GM12878 (cell line): ENCODE measurements at regions not wholly inside any gene's neighbourhood (a gene's known extent, or its start where the extent isn't known, plus 50 kb on each side); places are given as distances from the start of the nearest gene placed in this dataset.

ENCODE experiments used
- ATAC-seq: fragments of 200-7000 bp; cut with Tn5 transposase; 3 replicates; pipeline ENCODE4 v1.9.1; 2020; ENCODE audit warnings: mild to moderate bottlenecking, moderate library complexity
- BruUV-seq: library from RNA; stranded (reverse); fragments of 400-500 nt; replicated peaks from 2 replicates; lab custom pipeline; 2021; lab: Mats Ljungman, UMichigan
- CTCF ChIA-PET: fragments of 300-600 bp; sonication (Branson Sonifier 250); formaldehyde crosslinking; extraction: SDS; loops from one replicate; lab custom pipeline; 2021; ENCODE audit warnings: inconsistent platforms; lab: Yijun Ruan, JAX
- POLR2A ChIA-PET: fragments of 350-600 bp; formaldehyde crosslinking; extraction: SDS; loops from one replicate; lab custom pipeline; 2021; ENCODE audit warnings: inconsistent platforms; lab: Charles Lee
- RAD21 ChIA-PET: fragments of 300-600 bp; sonication (Branson Sonifier 250); formaldehyde crosslinking; loops from one replicate; lab custom pipeline; 2023; ENCODE audit warnings: antibody characterized with exemption; ENCODE audit not compliant: unreplicated experiment; lab: Charles Lee
- SMC1A ChIA-PET: fragments of 300-600 bp; sonication (Branson Sonifier 250); formaldehyde crosslinking; loops from one replicate; lab custom pipeline; 2023; ENCODE audit not compliant: unreplicated experiment, uncharacterized antibody; lab: Charles Lee
- DNase-seq: peaks from one replicate; pipeline ENCODE4 v3.0.0-alpha.2; 2011; ENCODE audit warnings: low read depth, low spot score
- FAIRE-seq: peaks from 3 replicates; lab custom pipeline; 2011; peaks lifted over from hg19 to GRCh38; lab: Jason Lieb, UNC
- H2AFZ ChIP-seq: 2 replicates; pipeline ENCODE4 v1.6.0; 2011; ENCODE audit warnings: low read depth, low read length, control low read depth; ENCODE audit not compliant: control insufficient read depth
- H3K27ac ChIP-seq: 2 replicates; pipeline ENCODE4 v1.5.1; 2011; ENCODE audit warnings: control low read depth; ENCODE audit not compliant: control insufficient read depth, insufficient read depth
- H3K27me3 ChIP-seq, 2 experiments: replicated peaks in 1 of 2; 2 replicates each; pipeline versions ENCODE4 v1.6.0 to v1.6.1; 2011; ENCODE audit warnings: low read length in 1 of 2; ENCODE audit not compliant: control insufficient read depth in 2 of 2, insufficient read depth in 2 of 2
- H3K36me3 ChIP-seq, 2 experiments: 2 replicates each; pipeline ENCODE4 v1.5.1; 2011; ENCODE audit warnings: low read length in 1 of 2; ENCODE audit not compliant: control insufficient read depth in 2 of 2, insufficient read depth in 2 of 2
- H3K4me1 ChIP-seq: 2 replicates; pipeline ENCODE4 v1.6.1; 2011; ENCODE audit warnings: mild to moderate bottlenecking, low read length, moderate library complexity, mixed read lengths; ENCODE audit not compliant: control insufficient read depth, insufficient read depth
- H3K4me2 ChIP-seq: 2 replicates; pipeline ENCODE4 v1.6.0; 2011; ENCODE audit warnings: control low read depth; ENCODE audit not compliant: control insufficient read depth, insufficient read depth
- H3K4me3 ChIP-seq: fragments of 200-600 bp; sonication (generic); 2 replicates; pipeline ENCODE4 v1.5.1; 2016
- H3K79me2 ChIP-seq: 2 replicates; pipeline ENCODE4 v1.6.0; 2011; ENCODE audit warnings: low read length; ENCODE audit not compliant: control insufficient read depth, insufficient read depth
- H3K9ac ChIP-seq: 2 replicates; pipeline ENCODE4 v1.8.0; 2011; ENCODE audit warnings: low read length, control low read depth, mixed read lengths; ENCODE audit not compliant: control insufficient read depth, insufficient read depth
- H3K9me3 ChIP-seq: replicated peaks from 3 replicates; pipeline ENCODE4 v1.5.1; 2011; ENCODE audit warnings: mild to moderate bottlenecking, low read length; ENCODE audit not compliant: control insufficient read depth, insufficient read depth
- H4K20me1 ChIP-seq: 2 replicates; pipeline ENCODE4 v1.6.0; 2011; ENCODE audit not compliant: control insufficient read depth, insufficient read depth
- CBX3 ChIP-seq: fragments of 200-600 bp; sonication (generic); IDR thresholded peaks from 2 replicates; pipeline ENCODE4 v1.6.1; 2016; ENCODE audit warnings: low read depth, borderline replicate concordance
- EED ChIP-seq: sonication (generic); IDR thresholded peaks from 2 replicates; pipeline ENCODE4 v1.6.1; 2016; ENCODE audit warnings: antibody characterized with exemption, low read depth
- EP300 ChIP-seq, 2 experiments: fragments of 150-350 bp in 1 of 2; IDR thresholded peaks; 2 replicates each; pipeline ENCODE4 v1.6.1; 2011 to 2012; ENCODE audit warnings: low read depth in 2 of 2, low read length in 2 of 2, borderline replicate concordance in 1 of 2, improper control_type of control experiment in 1 of 2, inconsistent platforms in 1 of 2; ENCODE audit not compliant: control insufficient read depth in 1 of 2
- HDAC2 ChIP-seq: fragments of 200-600 bp; sonication (generic); IDR thresholded peaks from 2 replicates; pipeline ENCODE4 v1.6.1; 2017
- HDAC6 ChIP-seq: fragments of 200-600 bp; sonication (generic); IDR thresholded peaks from one replicate; pipeline ENCODE4 v1.8.0; 2017; ENCODE audit warnings: antibody characterized with exemption; ENCODE audit not compliant: unreplicated experiment
- IKZF2 ChIP-seq, 2 experiments: fragments of 450-650 bp; IDR thresholded peaks; 2 replicates each; pipeline ENCODE4 v1.6.1; 2017; ENCODE audit warnings: mild to moderate bottlenecking in 2 of 2, moderate library complexity in 2 of 2
- MTA3 ChIP-seq: IDR thresholded peaks from 2 replicates; pipeline ENCODE4 v1.6.1; 2012; ENCODE audit warnings: low read length, inconsistent platforms, borderline replicate concordance
- MYB ChIP-seq: fragments of 150-350 bp; IDR thresholded peaks from 2 replicates; pipeline ENCODE4 v1.6.1; 2014; ENCODE audit warnings: mild to moderate bottlenecking, low read depth, low read length, borderline replicate concordance
- NR2C1 ChIP-seq: fragments of 450-650 bp; IDR thresholded peaks from 2 replicates; pipeline ENCODE4 v1.6.1; 2017; ENCODE audit warnings: antibody characterized with exemption, mild to moderate bottlenecking, moderate library complexity
- POLR2AphosphoS5 ChIP-seq: IDR thresholded peaks from 2 replicates; pipeline ENCODE4 v1.6.1; 2011; ENCODE audit warnings: mild to moderate bottlenecking, low read length, inconsistent platforms
- RAD21 ChIP-seq: IDR thresholded peaks from 2 replicates; pipeline ENCODE4 v1.6.1; 2011; ENCODE audit warnings: mild to moderate bottlenecking, low read depth, low read length, moderate library complexity; ENCODE audit not compliant: insufficient read depth
- RELB ChIP-seq: fragments of 450-650 bp; IDR thresholded peaks from 2 replicates; pipeline ENCODE4 v1.6.1; 2017; ENCODE audit warnings: low read depth, mild to moderate bottlenecking, moderate library complexity
- SMAD5 ChIP-seq: IDR thresholded peaks from 2 replicates; pipeline ENCODE4 v1.6.1; 2016; ENCODE audit warnings: antibody characterized with exemption, low read depth
- TBL1XR1 ChIP-seq: IDR thresholded peaks from 2 replicates; pipeline ENCODE4 v1.6.1; 2012; ENCODE audit warnings: low read depth, low read length, improper control_type of control experiment
- ZBTB4 ChIP-seq: fragments of 450-650 bp; formaldehyde crosslinking; IDR thresholded peaks from 2 replicates; pipeline ENCODE4 v1.4.0; 2022; ENCODE audit warnings: mild to moderate bottlenecking, moderate library complexity
- ZNF687 ChIP-seq: fragments of 450-650 bp; IDR thresholded peaks from 2 replicates; pipeline ENCODE4 v1.6.1; 2017; ENCODE audit warnings: mild to moderate bottlenecking, moderate library complexity
- WGBS: methylation state at CpG from one replicate; pipeline ENCODE4 v1.1.6; 2016; ENCODE audit warnings: low lambda C conversion rate; ENCODE audit not compliant: insufficient replicate concordance, insufficient coverage; ENCODE audit errors: missing lambda C conversion rate; 5-methylcytosine and 5-hydroxymethylcytosine counted together
- in situ Hi-C: fragments of 300-500 bp; cut with MboI; formaldehyde crosslinking; loops from 9 replicates; pipeline ENCODE4 v1.14.3; 2018; ENCODE audit warnings: mixed read lengths
- intact Hi-C: fragments of 100-400 bp; cut with micrococcal nuclease; formaldehyde crosslinking; loops from one replicate; pipeline ENCODE4 v1.14.2; 2022; ENCODE audit not compliant: unreplicated experiment

GRCh38 chr10:123488436-123488835 lies 177.7 kb upstream of the GPR26 start (continued):
- TF ChIP-seq ZNF687 (no peak), ZBTB4 (no peak)
- TF ChIP-seq, all 136 proteins: peak for 0

- no peak overlapping the region for H3K4me2 ChIP-seq
- in situ Hi-C loops (no loop called here), intact Hi-C loops (no loop called here)
- H3K27ac ChIP-seq, result no peak overlapping the region
- CTCF ChIA-PET, result no interaction called here
- no peaks in the 10 kb centered on the region for H3K79me2 ChIP-seq
- RAD21 ChIA-PET, result no interaction called here
- WGBS, result 72% methylated on average over 6 of the region's 6 CpGs
- H2AFZ ChIP-seq, result no peak overlapping the region
- TF ChIP-seq NR2C1 (no peak), RAD21 (no peak), EP300 (IDR thresholded peaks at IDR 0.05; ENCODE audit: borderline replicate concordance in 1 of 2, control insufficient read depth in 1 of 2, low read depth in 2 of 2, low read length in 2 of 2) (no peak), CBX3 (no peak), MYB (no peak), IKZF2 (IDR thresholded peaks at IDR 0.05) (no peak), HDAC6 (no peak), POLR2AphosphoS5 (no peak), EED (no peak), RELB (no peak), SMAD5 (no peak), TBL1XR1 (no peak), HDAC2 (no peak), MTA3 (no peak)
- BruUV-seq, result no TSS peak
- DNase-seq (no peak), ATAC-seq (no peak), FAIRE-seq (no peak)
- no peak overlapping the region for H3K9ac ChIP-seq
- H3K9me3 ChIP-seq, result no peaks in the 10 kb centered on the region
- H4K20me1 ChIP-seq, result no peaks in the 10 kb centered on the region
- no peaks in the 10 kb centered on the region for H3K4me1 ChIP-seq
- no peaks in the 10 kb centered on the region for H3K36me3 ChIP-seq
- H3K27me3 ChIP-seq, result no peaks in the 10 kb centered on the region
- SMC1A ChIA-PET, result interaction anchor here (1.9 kb wide), 1 partner anchor 9 kb away, joined by 6 read pairs; no protein-coding TSS in a partner anchor
- no peak overlapping the region for H3K4me3 ChIP-seq
- POLR2A ChIA-PET, result no interaction called here
Observed at GRCh38 chr10:123491364-123491763, 174.8 kb upstream of the GPR26 start.
